K562 (cell line): ENCODE measurements at regions not wholly inside any gene's neighbourhood (a gene's known extent, or its start where the extent isn't known, plus 50 kb on each side); places are given as distances from the start of the nearest gene placed in this dataset.

Experiments used
- ATAC-seq: fragments of 200-7000 bp; cut with Tn5 transposase; 3 replicates; pipeline ENCODE4 v1.9.1; 2020; ENCODE audit warnings: moderate library complexity
- BruUV-seq: library from RNA; stranded (reverse); fragments of 400-500 nt; replicated peaks from 2 replicates; lab custom pipeline; 2021; lab: Mats Ljungman, UMichigan
- CTCF ChIA-PET: fragments of 300-600 bp; formaldehyde crosslinking; extraction: SDS; loops from one replicate; lab custom pipeline; 2021; ENCODE audit warnings: low intra/inter-chr PET ratio; lab: Yijun Ruan, JAX
- POLR2A ChIA-PET: fragments of 300-600, 350-650 bp; sonication (Branson Sonifier 250); formaldehyde crosslinking; extraction: SDS; loops from one replicate; lab custom pipeline; 2021; ENCODE audit warnings: antibody characterized with exemption, inconsistent platforms; lab: Yijun Ruan, JAX
- DNase-seq, 4 experiments: peaks; one replicate each; pipeline versions ENCODE4 v3.0.0 to v3.0.0-alpha.2; 2011 to 2018; ENCODE audit warnings: low spot score in 3 of 4, mixed read lengths in 3 of 4; ENCODE audit errors: extremely low read depth in 1 of 4
- FAIRE-seq: peaks from 2 replicates; lab custom pipeline; 2011; peaks lifted over from hg19 to GRCh38; lab: Jason Lieb, UNC
- H2AFZ ChIP-seq: 2 replicates; pipeline ENCODE4 v1.6.0; 2011; ENCODE audit warnings: low read depth, low read length, control low read depth, inconsistent platforms
- H3K27ac ChIP-seq: fragments of 200-600 bp; 3 replicates; pipeline ENCODE4 v1.8.0; 2011; ENCODE audit warnings: low read depth, mild to moderate bottlenecking, control low read depth, inconsistent platforms, low read length, moderate library complexity, mixed read lengths; ENCODE audit errors: extremely low read depth
- H3K27me3 ChIP-seq, 2 experiments: fragments of 300-600 bp in 1 of 2; 2 replicates in 1 of 2; 3 replicates in 1 of 2; pipeline versions ENCODE4 v1.6.0 to v1.8.0; 2011; ENCODE audit warnings: inconsistent platforms in 2 of 2, low read length in 2 of 2, mild to moderate bottlenecking in 1 of 2, mixed read lengths in 1 of 2, moderate library complexity in 1 of 2; ENCODE audit not compliant: control insufficient read depth in 2 of 2, insufficient read depth in 2 of 2
- H3K36me3 ChIP-seq: fragments of 300-600 bp; 3 replicates; pipeline ENCODE4 v1.8.0; 2011; ENCODE audit warnings: mild to moderate bottlenecking, low read length, inconsistent platforms; ENCODE audit not compliant: control insufficient read depth, insufficient read depth
- H3K4me1 ChIP-seq, 2 experiments: fragments of 200-600 bp in 1 of 2; replicated peaks in 1 of 2; 2 replicates in 1 of 2; 3 replicates in 1 of 2; pipeline versions ENCODE4 v1.5.1 to v1.8.0; 2011; ENCODE audit warnings: inconsistent platforms in 2 of 2, low read length in 2 of 2, mild to moderate bottlenecking in 1 of 2, mixed read lengths in 1 of 2, moderate library complexity in 1 of 2; ENCODE audit not compliant: control insufficient read depth in 2 of 2, insufficient read depth in 2 of 2
- H3K4me2 ChIP-seq: 2 replicates; pipeline ENCODE4 v1.6.1; 2011; ENCODE audit warnings: low read length, control low read depth, inconsistent platforms, mixed read lengths; ENCODE audit not compliant: insufficient read depth
- H3K4me3 ChIP-seq: fragments of 200-600 bp; sonication (generic), shearing (Covaris generic); 2 replicates; pipeline ENCODE4 v1.5.1; 2016; ENCODE audit warnings: control low read depth, inconsistent platforms
- H3K79me2 ChIP-seq: fragments of 200-600 bp; 3 replicates; pipeline ENCODE4 v1.8.0; 2011; ENCODE audit warnings: low read length, inconsistent platforms; ENCODE audit not compliant: control insufficient read depth, insufficient read depth
- H3K9ac ChIP-seq, 2 experiments: 2 replicates each; pipeline versions ENCODE4 v1.6.0 to v1.6.1; 2011; ENCODE audit warnings: low read depth in 2 of 2, low read length in 2 of 2, control low read depth in 1 of 2, inconsistent platforms in 1 of 2, mild to moderate bottlenecking in 1 of 2, mixed read lengths in 1 of 2; ENCODE audit not compliant: insufficient read depth in 1 of 2
- H3K9me1 ChIP-seq: one replicate; pipeline ENCODE4 v1.6.0; 2011; ENCODE audit warnings: inconsistent platforms, mild to moderate bottlenecking, low read length, moderate library complexity; ENCODE audit not compliant: control insufficient read depth, insufficient read depth
- H3K9me3 ChIP-seq: replicated peaks from 2 replicates; pipeline ENCODE4 v1.5.1; 2011; ENCODE audit warnings: low read depth, low read length, inconsistent platforms; ENCODE audit not compliant: control insufficient read depth, insufficient read depth
- H4K20me1 ChIP-seq: replicated peaks from 2 replicates; pipeline ENCODE4 v1.6.1; 2011; ENCODE audit warnings: low read length, inconsistent platforms, mixed read lengths; ENCODE audit not compliant: control insufficient read depth, insufficient read depth
- CBFA2T3 ChIP-seq: fragments of 450-650 bp; IDR thresholded peaks from 2 replicates; pipeline ENCODE4 v1.6.1; 2017
- HCFC1 ChIP-seq: IDR thresholded peaks from 2 replicates; pipeline ENCODE4 v1.6.1; 2012; ENCODE audit warnings: low read depth, low read length, improper control_type of control experiment
- NFRKB ChIP-seq: fragments of 450-650 bp; IDR thresholded peaks from 2 replicates; pipeline ENCODE4 v1.6.1; 2016; ENCODE audit warnings: low read depth
- RAD51 ChIP-seq: fragments of 450-650 bp; IDR thresholded peaks from 2 replicates; pipeline ENCODE4 v1.7.1; 2016; ENCODE audit warnings: low read depth, mild to moderate bottlenecking, borderline replicate concordance
- RBFOX2 ChIP-seq: fragments of 200-400 bp; formaldehyde crosslinking; IDR thresholded peaks from 2 replicates; pipeline ENCODE4 v1.6.1; 2017; ENCODE audit warnings: low read depth, mild to moderate bottlenecking, low read length, moderate library complexity
- TBP ChIP-seq: optimal IDR thresholded peaks from 2 replicates; pipeline ENCODE3; 2011; ENCODE audit warnings: low read depth, low read length, improper control_type of control experiment
- THAP7 ChIP-seq: fragments of 250-450 bp; sonication (Bioruptor Pico); IDR thresholded peaks from 2 replicates; pipeline ENCODE4 v1.5.0; 2021
- TSC22D4 ChIP-seq: fragments of 450-650 bp; IDR thresholded peaks from 2 replicates; pipeline ENCODE4 v1.6.1; 2016; ENCODE audit warnings: missing genetic modification characterization, missing biosample characterization, control low read depth
- ZNF518B ChIP-seq: fragments of 250-450 bp; sonication (Bioruptor Pico); IDR thresholded peaks from 2 replicates; pipeline ENCODE4 v1.5.0; 2021; ENCODE audit warnings: mild to moderate bottlenecking, moderate library complexity
- ZNF584 ChIP-seq: fragments of 200-800 bp; sonication (Bioruptor generic); IDR thresholded peaks from 2 replicates; pipeline ENCODE4 v1.6.1; 2016; ENCODE audit warnings: low read depth, mild to moderate bottlenecking, missing genetic modification characterization, missing compliant biosample characterization
- ZNF766 ChIP-seq: fragments of 200-800 bp; sonication (Bioruptor generic); conservative IDR thresholded peaks from 2 replicates; pipeline ENCODE4 v1.6.1; 2016; ENCODE audit warnings: missing genetic modification characterization, missing compliant biosample characterization
- WGBS: fragments of 100-300 bp; shearing (Covaris generic); methylation state at CpG from one replicate; pipeline ENCODE4 v1.1.6; 2016; ENCODE audit warnings: low coverage, mixed read lengths; ENCODE audit not compliant: insufficient coverage; ENCODE audit errors: missing lambda C conversion rate; 5-methylcytosine and 5-hydroxymethylcytosine counted together
- in situ Hi-C: fragments of 300-500 bp; cut with MboI; formaldehyde crosslinking; loops from 4 replicates; pipeline ENCODE4 v1.15.0; 2018; ENCODE audit warnings: inconsistent platforms, mixed read lengths
- intact Hi-C: fragments of 100-400 bp; cut with micrococcal nuclease; formaldehyde crosslinking; loops from 2 replicates; pipeline ENCODE4 v1.14.2; 2022
- TF ChIP-seq, protein P1 (sequence below): fragments of 200-400 bp; formaldehyde crosslinking; IDR thresholded peaks from 2 replicates; pipeline ENCODE4 v1.6.1; 2017; ENCODE audit warnings: mild to moderate bottlenecking, low read depth, low read length, moderate library complexity

GRCh38 chr16:64590513-64590912 lies 531.4 kb downstream of the CDH11 start (continued):
- TF ChIP-seq RAD51 (no peak), ZNF584 (CRISPR knock-in tag) (no peak)

DNA sequence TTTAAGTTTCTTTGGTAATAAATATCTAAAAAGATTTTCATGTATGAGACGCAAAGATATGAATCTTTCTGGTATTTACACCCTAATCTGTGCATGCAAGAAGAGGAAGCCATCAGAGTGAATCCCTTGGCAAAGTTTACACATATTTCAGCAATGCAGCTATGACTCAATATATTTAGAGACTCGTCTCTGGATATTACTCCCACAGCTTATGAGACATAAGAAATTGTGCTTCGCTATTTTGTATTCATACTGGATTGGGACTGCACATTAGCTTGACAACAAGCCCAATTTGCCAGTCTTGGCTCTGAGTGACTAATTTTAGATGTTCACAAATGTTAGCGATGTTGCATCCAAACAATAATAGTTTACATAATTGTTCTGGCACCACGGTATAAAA lies 532.0 kb downstream of the CDH11 start:
- in situ Hi-C loops, result no loop called here
- H3K27me3 ChIP-seq, result no peaks in the 10 kb centered on the region
- no peak overlapping the region for H3K9ac ChIP-seq
- intact Hi-C loops, result no loop called here
- no peaks in the 10 kb centered on the region for H4K20me1 ChIP-seq
- no peak overlapping the region for H3K4me3 ChIP-seq
- H3K27ac ChIP-seq, result no peak overlapping the region
- H3K4me1 ChIP-seq, result no peaks in the 10 kb centered on the region
- no peak for FAIRE-seq
- POLR2A ChIA-PET, result no interaction called here
- no peaks in the 10 kb centered on the region for H3K36me3 ChIP-seq
- no TSS peak for BruUV-seq
- no peak overlapping the region for H3K4me2 ChIP-seq
- no peaks in the 10 kb centered on the region for H3K79me2 ChIP-seq
- H3K9me1 ChIP-seq, result no peaks in the 10 kb centered on the region
- no peak for DNase-seq
- no peak for ATAC-seq
- H3K9me3 ChIP-seq, result 0 out of 2 replicates have a peak, but pooled peaks cover 1% of the 10 kb centered on the region
- no peak overlapping the region for H2AFZ ChIP-seq
- no peak for TF ChIP-seq ZNF766 (CRISPR knock-in tag)
- TF ChIP-seq NFRKB, result no peak
- TF ChIP-seq, protein P1, sequence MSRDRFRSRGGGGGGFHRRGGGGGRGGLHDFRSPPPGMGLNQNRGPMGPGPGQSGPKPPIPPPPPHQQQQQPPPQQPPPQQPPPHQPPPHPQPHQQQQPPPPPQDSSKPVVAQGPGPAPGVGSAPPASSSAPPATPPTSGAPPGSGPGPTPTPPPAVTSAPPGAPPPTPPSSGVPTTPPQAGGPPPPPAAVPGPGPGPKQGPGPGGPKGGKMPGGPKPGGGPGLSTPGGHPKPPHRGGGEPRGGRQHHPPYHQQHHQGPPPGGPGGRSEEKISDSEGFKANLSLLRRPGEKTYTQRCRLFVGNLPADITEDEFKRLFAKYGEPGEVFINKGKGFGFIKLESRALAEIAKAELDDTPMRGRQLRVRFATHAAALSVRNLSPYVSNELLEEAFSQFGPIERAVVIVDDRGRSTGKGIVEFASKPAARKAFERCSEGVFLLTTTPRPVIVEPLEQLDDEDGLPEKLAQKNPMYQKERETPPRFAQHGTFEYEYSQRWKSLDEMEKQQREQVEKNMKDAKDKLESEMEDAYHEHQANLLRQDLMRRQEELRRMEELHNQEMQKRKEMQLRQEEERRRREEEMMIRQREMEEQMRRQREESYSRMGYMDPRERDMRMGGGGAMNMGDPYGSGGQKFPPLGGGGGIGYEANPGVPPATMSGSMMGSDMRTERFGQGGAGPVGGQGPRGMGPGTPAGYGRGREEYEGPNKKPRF, result no peak
- TF ChIP-seq THAP7 (CRISPR knock-in tag), result no peak
- no peak for TF ChIP-seq RBFOX2
- no peak for TF ChIP-seq HCFC1
- TF ChIP-seq TSC22D4 (tag), result no peak
- no peak for TF ChIP-seq CBFA2T3
- TF ChIP-seq ZNF518B, result no peak
- TF ChIP-seq TBP, result no peak
- TF ChIP-seq, all 486 proteins: peak for 0
- 0% methylated on average over 5 of the region's 5 CpGs for WGBS
- CTCF ChIA-PET, result no interaction called here
